ENCODE measurements at regions not wholly inside any gene's neighbourhood (a gene's known extent, or its start where the extent isn't known, plus 50 kb on each side); places are given as distances from the start of the nearest gene placed in this dataset.

DNA sequence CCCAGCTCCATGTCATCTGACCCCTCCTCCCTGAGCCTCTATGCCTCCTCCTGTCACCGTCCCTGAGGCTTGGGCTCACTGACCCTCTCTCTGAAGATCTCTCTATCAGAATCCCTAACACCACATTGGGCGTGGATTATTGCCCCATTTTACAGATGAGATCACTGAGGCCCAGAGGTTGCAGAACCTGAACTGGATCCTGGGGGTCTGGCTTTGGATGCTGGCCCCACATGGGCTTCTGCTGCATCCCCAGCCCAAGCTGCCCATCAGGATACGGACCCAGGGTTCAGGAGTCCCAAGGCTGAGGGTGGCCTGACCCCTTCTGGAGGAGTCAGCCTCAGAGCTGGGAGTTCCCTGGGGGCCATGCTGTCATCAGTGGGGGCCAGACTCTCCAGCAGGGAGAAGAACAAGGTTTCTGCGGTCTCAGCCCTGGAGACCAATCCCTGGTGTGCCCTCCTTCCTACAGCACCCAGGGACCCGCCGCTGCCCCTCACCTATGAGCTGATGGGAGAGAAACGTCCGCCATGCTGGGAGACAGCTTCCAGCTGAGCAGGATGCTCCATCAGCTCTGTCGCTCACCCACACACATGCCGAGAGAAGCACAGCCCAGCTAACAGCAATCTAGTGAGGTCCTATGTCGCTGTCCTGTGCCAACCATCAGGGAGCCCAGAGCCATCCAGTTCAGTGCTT, 273.1 kb downstream of the UACA start:
- TF ChIP-seq MYB (IDR thresholded peaks at IDR 0.05; ENCODE audit: borderline replicate concordance, low read depth, low read length) (no peak), CHD2 (IDR thresholded peaks at IDR 0.05; ENCODE audit: borderline replicate concordance, low read depth, low read length) (no peak), NFYB (IDR thresholded peaks at IDR 0.05; ENCODE audit: insufficient read depth, low read depth, low read length) (no peak), RCOR1 (conservative IDR thresholded peaks at IDR 0.05; ENCODE audit: low read depth, low read length) (no peak), ZNF217 (IDR thresholded peaks at IDR 0.05) (no peak), POLR2AphosphoS5 (IDR thresholded peaks at IDR 0.05; ENCODE audit: low read length) (no peak), USF1 (IDR thresholded peaks at IDR 0.05; ENCODE audit: borderline replicate concordance, extremely low read length, insufficient read depth, low read depth, low read length) (no peak)
- TF ChIP-seq, protein P1, sequence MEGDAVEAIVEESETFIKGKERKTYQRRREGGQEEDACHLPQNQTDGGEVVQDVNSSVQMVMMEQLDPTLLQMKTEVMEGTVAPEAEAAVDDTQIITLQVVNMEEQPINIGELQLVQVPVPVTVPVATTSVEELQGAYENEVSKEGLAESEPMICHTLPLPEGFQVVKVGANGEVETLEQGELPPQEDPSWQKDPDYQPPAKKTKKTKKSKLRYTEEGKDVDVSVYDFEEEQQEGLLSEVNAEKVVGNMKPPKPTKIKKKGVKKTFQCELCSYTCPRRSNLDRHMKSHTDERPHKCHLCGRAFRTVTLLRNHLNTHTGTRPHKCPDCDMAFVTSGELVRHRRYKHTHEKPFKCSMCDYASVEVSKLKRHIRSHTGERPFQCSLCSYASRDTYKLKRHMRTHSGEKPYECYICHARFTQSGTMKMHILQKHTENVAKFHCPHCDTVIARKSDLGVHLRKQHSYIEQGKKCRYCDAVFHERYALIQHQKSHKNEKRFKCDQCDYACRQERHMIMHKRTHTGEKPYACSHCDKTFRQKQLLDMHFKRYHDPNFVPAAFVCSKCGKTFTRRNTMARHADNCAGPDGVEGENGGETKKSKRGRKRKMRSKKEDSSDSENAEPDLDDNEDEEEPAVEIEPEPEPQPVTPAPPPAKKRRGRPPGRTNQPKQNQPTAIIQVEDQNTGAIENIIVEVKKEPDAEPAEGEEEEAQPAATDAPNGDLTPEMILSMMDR (IDR thresholded peaks at IDR 0.05 in 2 of 3, conservative IDR thresholded peaks at IDR 0.05 in 1 of 3; ENCODE audit: control insufficient read depth in 2 of 3, extremely low read depth in 1 of 3, insufficient read depth in 1 of 3, low read depth in 3 of 3, low read length in 3 of 3) = no peak
